ENCODE measurements at regions not wholly inside any gene's neighbourhood (a gene's known extent, or its start where the extent isn't known, plus 50 kb on each side); places are given as distances from the start of the nearest gene placed in this dataset.

GRCh38 chr2:144834998-144835633, 315.2 kb upstream of the ZEB2 start:
- DNase-seq (ENCODE audit: low read depth in 1 of 2, low spot score in 1 of 2), result peak in 1 of 2 donors; percentile 81
- Histone ChIP-seq H3K4me1 (ENCODE audit: low read depth) (no peaks in the 10 kb centered on the region), H3K27ac (no peak overlapping the region), H3K9me3 (ENCODE audit: low read depth) (no peaks in the 10 kb centered on the region), H3K36me3 (no peaks in the 10 kb centered on the region), H3K27me3 (no peaks in the 10 kb centered on the region), H3K4me3 (no peak overlapping the region)
- TF ChIP-seq CTCF (IDR thresholded peaks at IDR 0.05; ENCODE audit: low read depth, low read length), result no peak

DNA sequence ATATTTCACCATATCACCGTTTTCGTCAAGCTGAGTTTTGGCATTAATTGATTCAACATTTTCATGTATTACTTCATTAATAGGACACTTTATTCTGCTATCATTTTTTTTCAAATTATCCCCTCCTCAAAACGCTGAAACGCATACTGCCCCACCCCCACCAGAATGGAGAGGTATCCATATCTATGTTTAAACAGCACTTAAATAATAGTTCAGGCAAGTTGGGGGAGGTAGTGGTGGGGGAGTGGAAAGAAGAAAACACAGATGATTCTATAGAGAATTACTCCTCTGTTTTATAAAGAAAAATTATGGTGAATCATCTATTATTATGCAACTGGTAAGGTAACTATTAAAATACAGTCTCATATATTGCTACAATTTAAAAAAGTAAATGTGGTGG, 314.4 kb upstream of the ZEB2 start:
- H3K4me3 ChIP-seq, result no peak overlapping the region
- H3K36me3 ChIP-seq, result no peaks in the 10 kb centered on the region
- H3K27ac ChIP-seq, result no peak overlapping the region

GRCh38 chr2:144833075-144833637, 313.2 kb upstream of the ZEB2 start:
- Histone ChIP-seq H3K36me3 (no peaks in the 10 kb centered on the region), H3K27me3 (no peaks in the 10 kb centered on the region), H3K4me1 (ENCODE audit: low read depth) (no peaks in the 10 kb centered on the region), H3K9me3 (ENCODE audit: low read depth) (no peaks in the 10 kb centered on the region), H3K27ac (no peak overlapping the region), H3K4me3 (no peak overlapping the region)
- TF ChIP-seq CTCF (IDR thresholded peaks at IDR 0.05; ENCODE audit: low read depth, low read length), result no peak
- DNase-seq (ENCODE audit: low read depth in 1 of 2, low spot score in 1 of 2), result no peak

More for the DNA sequence above, 314.4 kb upstream of the ZEB2 start:
- peak in 1 of 2 donors; percentile 3 for DNase-seq (ENCODE audit: low read depth in 1 of 2, low spot score in 1 of 2)
- no peaks in the 10 kb centered on the region for H3K9me3 ChIP-seq (ENCODE audit: low read depth)
- no peak for TF ChIP-seq CTCF (IDR thresholded peaks at IDR 0.05; ENCODE audit: low read depth, low read length)
- H3K27me3 ChIP-seq, result no peaks in the 10 kb centered on the region
- H3K4me1 ChIP-seq (ENCODE audit: low read depth), result no peaks in the 10 kb centered on the region

- DNase-seq (ENCODE audit: low read depth in 1 of 2, low spot score in 1 of 2), result peak in 1 of 2 donors; percentile 13
- H3K36me3 ChIP-seq, result no peaks in the 10 kb centered on the region
- no peak for TF ChIP-seq CTCF (IDR thresholded peaks at IDR 0.05; ENCODE audit: low read depth, low read length)
- H3K27ac ChIP-seq, result no peak overlapping the region
- H3K4me1 ChIP-seq (ENCODE audit: low read depth), result no peaks in the 10 kb centered on the region
- no peak overlapping the region for H3K4me3 ChIP-seq
- no peaks in the 10 kb centered on the region for H3K9me3 ChIP-seq (ENCODE audit: low read depth)
- H3K27me3 ChIP-seq, result no peaks in the 10 kb centered on the region
Observed at GRCh38 chr2:144832048-144832447, 312.1 kb upstream of the ZEB2 start.

GRCh38 chr2:144830543-144830942, 310.6 kb upstream of the ZEB2 start:
- Histone ChIP-seq H3K27ac (no peak overlapping the region), H3K27me3 (no peaks in the 10 kb centered on the region), H3K4me1 (ENCODE audit: low read depth) (no peaks in the 10 kb centered on the region), H3K36me3 (no peaks in the 10 kb centered on the region), H3K9me3 (ENCODE audit: low read depth) (no peaks in the 10 kb centered on the region), H3K4me3 (no peak overlapping the region)
- TF ChIP-seq CTCF (IDR thresholded peaks at IDR 0.05; ENCODE audit: low read depth, low read length), result no peak
- no peak for DNase-seq (ENCODE audit: low read depth in 1 of 2, low spot score in 1 of 2)
